Activated CD8-positive, alpha-beta T cell treated with anti-CD3 and anti-CD28 coated beads for 36 hours (primary cell): ENCODE measurements at regions not wholly inside any gene's neighbourhood (a gene's known extent, or its start where the extent isn't known, plus 50 kb on each side); places are given as distances from the start of the nearest gene placed in this dataset.

Experiments
- ATAC-seq: fragments of 200-7000 bp; cut with Tn5 transposase; one replicate; pipeline ENCODE4 v1.10.0; 2021; ENCODE audit warnings: mild to moderate bottlenecking, moderate library complexity
- CTCF ChIA-PET: fragments of 350-600 bp; sonication (Branson Sonifier 250); formaldehyde crosslinking; loops from one replicate; lab custom pipeline; 2021; ENCODE audit warnings: antibody characterized with exemption; lab: Charles Lee
- POLR2A ChIA-PET: fragments of 350-600 bp; sonication (Branson Sonifier 250); formaldehyde crosslinking; loops from one replicate; lab custom pipeline; 2021; ENCODE audit warnings: antibody characterized with exemption; lab: Charles Lee
- DNase-seq: peaks from one replicate; pipeline ENCODE4 v3.0.0-alpha.2; 2020
- H3K27ac Mint-ChIP-seq: one replicate; pipeline ENCODE4 v1.8.0; 2021; ENCODE audit warnings: mild to moderate bottlenecking, mixed read lengths
- H3K27me3 Mint-ChIP-seq: one replicate; pipeline ENCODE4 v1.8.0; 2021; ENCODE audit warnings: mixed read lengths
- H3K36me3 Mint-ChIP-seq: one replicate; pipeline ENCODE4 v1.8.0; 2021; ENCODE audit warnings: low read depth, mixed read lengths
- H3K4me1 Mint-ChIP-seq: one replicate; pipeline ENCODE4 v1.8.0; 2021; ENCODE audit warnings: low read depth, mixed read lengths
- H3K4me3 Mint-ChIP-seq: one replicate; pipeline ENCODE4 v1.8.0; 2021; ENCODE audit warnings: mild to moderate bottlenecking, moderate library complexity, mixed read lengths
- H3K9me3 Mint-ChIP-seq: one replicate; pipeline ENCODE4 v1.8.0; 2021; ENCODE audit warnings: mixed read lengths
- intact Hi-C: fragments of 100-400 bp; cut with micrococcal nuclease; formaldehyde crosslinking; loops from one replicate; pipeline ENCODE4 v1.10.0; 2022
- TF ChIP-seq, protein P1 (sequence below): fragments of 200-600 bp; IDR thresholded peaks from one replicate; pipeline ENCODE4 v1.8.0; 2022; ENCODE audit warnings: antibody characterized with exemption, mild to moderate bottlenecking

DNA sequence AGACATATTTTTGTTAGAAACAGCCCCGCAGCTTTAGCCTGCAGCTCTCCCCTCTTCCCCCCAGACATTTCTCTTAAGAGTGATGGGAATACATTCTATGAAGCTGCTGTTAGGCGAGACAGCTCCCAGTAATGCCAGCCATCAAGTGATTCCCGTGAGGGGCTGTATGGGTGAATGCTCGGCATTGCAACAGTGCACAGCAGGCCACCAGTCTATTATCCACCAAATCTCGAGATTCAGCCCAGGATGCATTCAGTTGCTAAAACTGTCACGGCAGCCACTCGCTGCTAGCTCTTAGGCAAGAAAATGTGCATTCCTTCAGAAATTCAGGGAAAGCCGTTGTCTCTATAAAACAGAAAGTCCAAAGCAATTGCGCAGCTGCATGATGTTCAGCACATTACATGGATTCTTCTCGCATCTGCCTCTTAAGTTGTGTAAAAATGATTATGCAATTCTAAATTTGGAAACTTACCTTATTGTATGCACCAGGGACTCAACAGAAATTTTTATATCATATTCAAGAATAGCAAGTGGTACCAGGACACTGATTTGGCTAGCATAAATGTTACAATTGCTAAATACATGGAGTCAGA lies 211.3 kb upstream of the ARL4C start:
- POLR2A ChIA-PET, result no interaction called here
- intact Hi-C loops, result no loop called here
- no peak for DNase-seq
- Mint-ChIP-seq H3K4me1 (peaks cover 4% of the 10 kb centered on the region), H3K27ac (no peak overlapping the region), H3K27me3 (peaks cover 16% of the 10 kb centered on the region), H3K36me3 (no peaks in the 10 kb centered on the region), H3K9me3 (no peaks in the 10 kb centered on the region), H3K4me3 (no peak overlapping the region)
- CTCF ChIA-PET, result no interaction called here
- TF ChIP-seq, protein P1, sequence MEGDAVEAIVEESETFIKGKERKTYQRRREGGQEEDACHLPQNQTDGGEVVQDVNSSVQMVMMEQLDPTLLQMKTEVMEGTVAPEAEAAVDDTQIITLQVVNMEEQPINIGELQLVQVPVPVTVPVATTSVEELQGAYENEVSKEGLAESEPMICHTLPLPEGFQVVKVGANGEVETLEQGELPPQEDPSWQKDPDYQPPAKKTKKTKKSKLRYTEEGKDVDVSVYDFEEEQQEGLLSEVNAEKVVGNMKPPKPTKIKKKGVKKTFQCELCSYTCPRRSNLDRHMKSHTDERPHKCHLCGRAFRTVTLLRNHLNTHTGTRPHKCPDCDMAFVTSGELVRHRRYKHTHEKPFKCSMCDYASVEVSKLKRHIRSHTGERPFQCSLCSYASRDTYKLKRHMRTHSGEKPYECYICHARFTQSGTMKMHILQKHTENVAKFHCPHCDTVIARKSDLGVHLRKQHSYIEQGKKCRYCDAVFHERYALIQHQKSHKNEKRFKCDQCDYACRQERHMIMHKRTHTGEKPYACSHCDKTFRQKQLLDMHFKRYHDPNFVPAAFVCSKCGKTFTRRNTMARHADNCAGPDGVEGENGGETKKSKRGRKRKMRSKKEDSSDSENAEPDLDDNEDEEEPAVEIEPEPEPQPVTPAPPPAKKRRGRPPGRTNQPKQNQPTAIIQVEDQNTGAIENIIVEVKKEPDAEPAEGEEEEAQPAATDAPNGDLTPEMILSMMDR, result no peak
- ATAC-seq, result no peak

DNA sequence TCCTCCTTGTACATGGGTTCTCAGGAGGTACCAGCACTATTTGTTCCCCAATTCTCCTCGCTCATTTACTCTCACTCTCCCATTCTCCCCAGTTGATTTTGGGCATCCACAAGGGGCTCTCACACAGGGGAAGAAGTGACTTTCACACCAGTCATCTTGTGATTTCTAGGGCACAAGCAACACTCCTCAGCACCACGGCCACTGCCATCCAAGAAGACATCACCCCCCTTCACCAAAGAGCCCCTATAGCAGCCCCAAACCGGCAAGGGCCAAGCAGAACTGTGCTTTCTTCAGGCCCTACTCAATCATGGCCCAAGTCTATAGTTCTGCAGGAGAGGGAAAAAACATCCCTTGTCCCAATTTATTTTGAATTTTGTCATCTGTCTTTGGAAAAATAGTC lies 209.2 kb upstream of the ARL4C start:
- peaks cover 11% of the 10 kb centered on the region for H3K27me3 Mint-ChIP-seq
- no peak overlapping the region for H3K27ac Mint-ChIP-seq
- CTCF ChIA-PET, result no interaction called here

DNA sequence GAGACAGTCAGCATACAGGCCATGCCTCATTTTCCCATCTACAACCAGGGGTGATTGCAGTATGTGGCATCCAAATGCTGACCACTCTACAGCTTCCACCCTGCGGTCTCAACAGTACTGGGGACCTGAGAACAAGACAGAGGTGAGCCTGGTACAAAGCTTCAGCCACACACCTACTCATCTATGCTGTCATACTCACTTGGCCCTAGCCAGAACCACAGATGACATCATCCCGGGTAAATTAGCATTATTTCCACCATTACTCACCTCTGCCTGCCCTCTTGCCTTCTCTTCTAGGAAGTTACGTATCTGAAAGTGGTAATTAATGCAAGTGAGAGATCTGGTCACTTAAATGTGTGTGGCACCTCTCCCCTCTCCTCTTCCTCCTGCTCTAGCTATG lies 208.2 kb upstream of the ARL4C start:
- TF ChIP-seq, protein P1, result no peak
- no peaks in the 10 kb centered on the region for H3K9me3 Mint-ChIP-seq
- intact Hi-C loops, result no loop called here

More for the DNA sequence above, 209.2 kb upstream of the ARL4C start:
- Mint-ChIP-seq H3K4me3 (no peak overlapping the region), H3K36me3 (no peaks in the 10 kb centered on the region), H3K9me3 (no peaks in the 10 kb centered on the region), H3K4me1 (peaks cover 4% of the 10 kb centered on the region)
- DNase-seq (no peak), ATAC-seq (no peak)
- POLR2A ChIA-PET, result no interaction called here
- intact Hi-C loops, result no loop called here
- TF ChIP-seq, protein P1, result no peak

DNA sequence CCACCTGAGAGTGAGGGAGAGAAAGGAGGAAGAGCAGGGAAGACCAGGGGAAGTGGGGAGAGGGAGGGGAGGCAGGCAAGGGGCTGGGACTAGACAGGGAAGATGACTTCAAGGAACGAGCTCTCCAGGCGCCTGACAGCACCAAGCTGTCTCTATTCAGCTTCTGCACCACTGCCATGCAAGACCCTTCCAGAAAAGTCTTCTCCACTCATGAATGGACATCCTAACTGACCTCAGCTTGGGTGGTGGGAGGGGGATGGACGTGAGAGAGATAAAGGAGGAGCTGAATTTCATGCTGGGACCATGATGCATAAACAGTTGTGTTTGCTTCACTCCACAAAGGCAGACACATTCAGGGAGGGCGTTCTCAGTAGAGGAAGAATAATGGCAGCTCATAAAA lies 206.4 kb upstream of the ARL4C start:
- Mint-ChIP-seq H3K36me3 (no peaks in the 10 kb centered on the region), H3K27me3 (peaks cover 6% of the 10 kb centered on the region), H3K4me3 (no peak overlapping the region), H3K27ac (no peak overlapping the region), H3K9me3 (no peaks in the 10 kb centered on the region), H3K4me1 (peaks cover 4% of the 10 kb centered on the region)
- intact Hi-C loops, result no loop called here
- TF ChIP-seq, protein P1, result no peak
- ChIA-PET POLR2A (no interaction called here), CTCF (interaction anchor here (1.0 kb wide), 1 partner anchor 414 kb away, joined by 3 read pairs; no protein-coding TSS in a partner anchor)
- no peak for DNase-seq
- ATAC-seq, result no peak

More for the DNA sequence above, 208.2 kb upstream of the ARL4C start:
- DNase-seq (peak; percentile 31), ATAC-seq (peak; percentile 87)
- ChIA-PET CTCF (no interaction called here), POLR2A (no interaction called here)
- Mint-ChIP-seq H3K27me3 (peaks cover 9% of the 10 kb centered on the region), H3K36me3 (no peaks in the 10 kb centered on the region), H3K27ac (no peak overlapping the region), H3K4me3 (no peak overlapping the region), H3K4me1 (peaks cover 4% of the 10 kb centered on the region)

DNA sequence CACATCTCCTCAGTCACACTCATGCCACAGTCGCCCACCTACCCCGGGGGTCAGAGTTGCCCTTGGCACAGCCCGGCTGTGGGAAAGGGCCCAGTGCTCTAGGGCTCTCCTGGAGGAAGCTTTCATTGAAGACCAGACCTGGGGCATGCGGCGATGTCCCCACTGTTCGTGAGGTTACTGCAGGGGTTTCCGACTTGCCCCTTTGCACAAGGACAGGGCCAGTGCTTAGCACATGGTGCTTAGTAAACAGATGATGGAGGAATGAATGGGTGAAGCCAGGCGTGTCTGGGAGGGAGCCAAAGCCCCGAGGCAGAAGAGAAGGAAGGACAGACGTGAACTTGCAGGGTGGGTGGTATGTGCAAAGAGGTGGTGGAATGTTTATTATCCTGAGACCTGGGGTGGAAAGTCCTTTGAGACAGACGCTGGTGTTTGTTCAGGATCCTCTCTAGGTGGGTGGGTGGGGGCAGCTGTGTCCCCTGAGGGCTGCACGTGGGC lies 205.9 kb upstream of the ARL4C start:
- Mint-ChIP-seq H3K4me1 (peaks cover 4% of the 10 kb centered on the region), H3K27me3 (peaks cover 9% of the 10 kb centered on the region), H3K36me3 (no peaks in the 10 kb centered on the region), H3K27ac (no peak overlapping the region), H3K9me3 (peaks cover 4% of the 10 kb centered on the region), H3K4me3 (no peak overlapping the region)
- ATAC-seq (no peak), DNase-seq (no peak)
- ChIA-PET POLR2A (no interaction called here), CTCF (interaction anchor here (1.0 kb wide), 1 partner anchor 414 kb away, joined by 3 read pairs; no protein-coding TSS in a partner anchor)
- TF ChIP-seq, protein P1, result no peak
- intact Hi-C loops, result no loop called here
